HepG2 (cell line): ENCODE measurements at regions not wholly inside any gene's neighbourhood (a gene's known extent, or its start where the extent isn't known, plus 50 kb on each side); places are given as distances from the start of the nearest gene placed in this dataset.

Source experiments
- CTCF ChIP-seq: sonication (generic); formaldehyde crosslinking; IDR thresholded peaks from 2 replicates; pipeline ENCODE4 v1.5.0; 2020; ENCODE audit warnings: mild to moderate bottlenecking, missing genetic modification reagents, moderate library complexity
- ELF1 ChIP-seq: sonication (generic); formaldehyde crosslinking; IDR thresholded peaks from 2 replicates; pipeline ENCODE4 v1.4.0; 2020; ENCODE audit warnings: missing genetic modification reagents
- HDAC2 ChIP-seq: sonication (generic); formaldehyde crosslinking; IDR thresholded peaks from 2 replicates; pipeline ENCODE4 v1.4.0; 2020; ENCODE audit warnings: missing genetic modification reagents
- MLLT10 ChIP-seq: sonication (generic); formaldehyde crosslinking; IDR thresholded peaks from 2 replicates; pipeline ENCODE4 v1.4.0; 2020; ENCODE audit warnings: missing genetic modification reagents
- MYC ChIP-seq: sonication (generic); formaldehyde crosslinking; IDR thresholded peaks from 2 replicates; pipeline ENCODE4 v1.9.0; 2021; ENCODE audit warnings: missing genetic modification reagents, borderline replicate concordance
- SNAPC4 ChIP-seq: sonication (generic); formaldehyde crosslinking; IDR thresholded peaks from 2 replicates; pipeline ENCODE4 v1.4.0; 2020; ENCODE audit warnings: mild to moderate bottlenecking, missing genetic modification reagents
- TRIM24 ChIP-seq: sonication (generic); formaldehyde crosslinking; IDR thresholded peaks from 2 replicates; pipeline ENCODE4 v1.8.0; 2022; ENCODE audit warnings: mild to moderate bottlenecking, missing genetic modification reagents
- ZBTB33 ChIP-seq: sonication (generic); formaldehyde crosslinking; IDR thresholded peaks from 2 replicates; pipeline ENCODE4 v1.4.0; 2020; ENCODE audit warnings: missing genetic modification reagents
- ZBTB38 ChIP-seq: sonication (generic); formaldehyde crosslinking; IDR thresholded peaks from 2 replicates; pipeline ENCODE4 v1.5.1; 2020; ENCODE audit warnings: mild to moderate bottlenecking, missing genetic modification reagents
- ZBTB43 ChIP-seq: sonication (generic); formaldehyde crosslinking; conservative IDR thresholded peaks from 2 replicates; pipeline ENCODE4 v1.4.0; 2020; ENCODE audit warnings: missing genetic modification reagents
- ZNF292 ChIP-seq: sonication (generic); formaldehyde crosslinking; IDR thresholded peaks from 2 replicates; pipeline ENCODE4 v1.8.1; 2022; ENCODE audit warnings: mild to moderate bottlenecking, low read depth, missing genetic modification reagents, borderline replicate concordance
- ZNF660 ChIP-seq: sonication (generic); formaldehyde crosslinking; IDR thresholded peaks from 2 replicates; pipeline ENCODE4 v1.5.1; 2020; ENCODE audit warnings: mild to moderate bottlenecking, low read depth, missing genetic modification reagents, borderline replicate concordance

- TF ChIP-seq ZNF660 (CRISPR knock-in tag) (no peak), ZBTB43 (CRISPR knock-in tag) (no peak), MLLT10 (CRISPR knock-in tag) (no peak), SNAPC4 (no peak), CTCF (CRISPR knock-in tag) (no peak), MYC (CRISPR knock-in tag) (no peak), ZBTB38 (CRISPR knock-in tag) (no peak), ZBTB33 (no peak), HDAC2 (CRISPR knock-in tag) (no peak), ELF1 (CRISPR knock-in tag) (no peak), ZNF292 (no peak), TRIM24 (CRISPR knock-in tag) (no peak)
Observed at GRCh38 chr12:30048371-30048770, 264.6 kb upstream of the TMTC1 start.
